Activated CD4-positive, alpha-beta T cell treated with anti-CD3 and anti-CD28 coated beads, Interleukin-10, Interleukin-2, amounts not matched to agents 100 ng/mL and 50 ng/mL, durations not matched to agents 16 hours and 8 hours (primary cell): ENCODE measurements at regions not wholly inside any gene's neighbourhood (a gene's known extent, or its start where the extent isn't known, plus 50 kb on each side); places are given as distances from the start of the nearest gene placed in this dataset.
A peak's percentile ranks its signal among the peaks of the same experiment; 100 is the strongest.

Experiments
- DNase-seq: peaks from one replicate; pipeline ENCODE4 v3.0.0-alpha.2; 2020

GRCh38 chr3:159887911-159888310 lies 100.7 kb upstream of the IL12A start:
- DNase-seq = no peak

DNA sequence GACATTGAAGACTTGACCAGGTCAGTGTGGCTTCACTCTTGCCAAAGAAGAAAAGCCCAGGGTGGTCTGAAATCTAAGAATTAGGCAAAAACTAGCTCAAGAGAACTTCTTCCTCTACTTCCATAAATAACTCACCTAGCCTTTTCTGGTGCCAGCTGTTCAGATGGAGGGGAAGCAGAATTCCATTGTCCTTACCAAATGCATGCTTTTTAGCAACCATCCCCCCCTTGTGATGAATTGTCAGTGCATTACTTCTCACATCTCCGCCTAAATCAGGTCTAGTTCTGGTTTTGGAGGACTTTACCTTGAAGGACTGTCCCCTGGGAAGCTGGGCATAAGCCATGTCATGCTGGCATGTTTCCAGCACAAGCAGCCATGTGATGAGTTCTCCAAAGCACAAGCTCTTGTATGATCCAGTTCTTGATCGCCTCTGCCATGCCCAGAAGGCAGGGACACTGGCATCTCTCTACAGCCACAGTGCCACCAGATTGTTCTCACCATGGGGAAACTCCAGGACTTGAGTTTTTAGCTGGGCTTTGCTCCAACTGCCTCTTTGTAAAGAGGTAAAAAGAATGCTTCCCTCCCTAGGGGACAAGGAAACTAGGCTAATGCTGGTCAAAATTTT lies 96.4 kb upstream of the IL12A start:
- no peak for DNase-seq

DNA sequence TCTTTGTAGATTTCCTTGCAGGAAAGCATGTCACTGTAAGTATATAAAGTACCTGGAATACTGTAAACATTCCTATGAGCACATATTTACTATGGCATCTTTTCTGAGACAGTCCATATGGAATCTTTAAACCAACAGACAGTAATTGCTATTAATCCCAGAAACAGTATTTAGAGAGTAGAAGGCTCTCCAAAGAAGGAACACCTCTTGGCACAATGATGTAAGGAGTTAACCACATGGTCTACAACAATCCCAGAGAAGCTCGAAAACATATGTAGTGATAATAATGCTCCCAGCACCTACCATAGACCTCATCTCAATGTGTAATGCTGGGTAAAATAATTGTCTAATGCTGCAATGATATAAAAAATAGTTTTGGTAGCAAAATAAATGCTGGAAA lies 95.8 kb upstream of the IL12A start:
- DNase-seq = no peak

GRCh38 chr3:159894386-159894785 lies 94.2 kb upstream of the IL12A start:
- no peak for DNase-seq

GRCh38 chr3:159895430-159895829 lies 93.2 kb upstream of the IL12A start:
- DNase-seq = no peak

DNA sequence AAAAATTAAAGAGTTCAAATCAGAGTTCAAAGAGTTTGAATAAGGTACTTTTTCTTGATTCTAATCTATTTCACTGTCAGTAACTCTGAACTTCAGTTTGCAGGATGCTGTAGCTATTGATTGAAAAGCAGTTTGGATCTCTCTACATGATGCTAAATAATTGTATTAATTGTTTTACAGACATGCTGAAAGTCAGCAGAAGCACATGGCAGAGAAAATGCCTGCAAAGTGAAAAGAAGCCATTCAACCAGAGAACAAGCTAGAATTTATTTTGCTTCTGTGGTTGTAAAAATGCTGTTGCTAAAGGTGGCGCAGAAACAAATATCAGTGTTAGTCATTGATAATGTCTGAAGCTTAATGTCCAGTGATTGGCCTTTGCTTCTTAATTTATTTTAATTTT lies 92.1 kb upstream of the IL12A start:
- no peak for DNase-seq

GRCh38 chr3:159897331-159898075 lies 91.1 kb upstream of the IL12A start:
- no peak for DNase-seq

DNA sequence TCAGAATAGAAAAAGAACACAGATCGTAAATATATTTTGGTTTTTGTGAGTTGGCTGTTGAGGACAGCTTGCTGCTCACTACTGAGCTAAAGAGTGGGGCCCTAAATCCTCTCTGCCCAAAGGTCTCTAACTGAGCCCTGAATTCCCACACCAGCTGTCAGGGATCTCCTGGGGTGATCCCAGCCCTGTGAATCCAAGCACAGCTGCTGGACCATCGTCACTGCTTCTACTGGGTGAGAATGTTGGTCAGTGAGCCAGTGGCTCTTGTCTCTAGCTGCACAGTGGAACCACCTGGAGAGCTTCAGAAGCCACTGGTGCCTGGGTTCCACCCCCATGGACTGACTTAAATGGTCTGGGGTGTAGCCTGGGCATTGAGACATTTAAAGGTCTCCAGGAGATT lies 90.5 kb upstream of the IL12A start:
- no peak for DNase-seq

GRCh38 chr3:159899166-159899565 lies 89.5 kb upstream of the IL12A start:
- DNase-seq = no peak

DNA sequence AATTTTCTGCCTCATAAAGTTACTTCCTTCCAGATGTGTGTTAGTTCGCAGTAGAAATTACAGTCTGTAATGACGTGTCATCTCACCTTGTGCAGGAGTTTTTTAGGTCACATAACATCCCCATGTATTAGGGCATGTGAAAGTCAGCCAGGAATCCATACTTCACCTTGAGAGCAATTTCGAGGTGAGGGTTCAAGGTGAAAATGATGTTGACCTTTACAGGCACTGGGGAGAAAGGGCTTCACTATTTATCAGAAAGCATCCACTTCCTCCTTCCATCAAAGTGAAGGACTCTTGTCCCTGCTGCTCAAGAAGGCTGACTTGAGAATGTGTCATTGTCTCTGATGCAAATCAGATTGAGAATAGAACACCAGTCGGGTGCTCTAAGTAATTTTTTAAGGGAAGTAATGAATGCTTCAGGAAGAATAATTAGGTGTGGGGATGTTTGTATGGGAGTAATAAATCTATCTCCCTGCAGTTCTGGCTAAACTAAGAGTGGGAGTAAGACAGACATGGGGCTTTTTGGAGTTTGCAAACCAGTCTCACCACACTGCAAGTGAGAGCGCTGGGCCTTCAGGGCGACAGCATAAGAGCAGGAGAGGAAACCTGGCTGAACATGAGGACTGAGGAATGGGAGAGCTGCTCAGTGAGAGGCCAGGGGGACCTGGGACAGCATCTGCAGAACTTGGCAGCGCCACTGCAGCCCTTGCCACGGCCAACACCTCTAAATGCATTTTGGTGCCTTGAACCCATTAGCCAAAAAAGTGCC lies 85.9 kb upstream of the IL12A start:
- DNase-seq = no peak

- DNase-seq = no peak
These were observed 84.2 kb upstream of the IL12A start for GRCh38 chr3:159904455-159904854.

- DNase-seq = no peak
These were observed 83.7 kb upstream of the IL12A start for GRCh38 chr3:159904911-159905310.

- DNase-seq = no peak
These were observed 80.8 kb upstream of the IL12A start for GRCh38 chr3:159907828-159908227.

- DNase-seq = peak; percentile 39
These were observed 77.5 kb upstream of the IL12A start for GRCh38 chr3:159910991-159911663.

DNA sequence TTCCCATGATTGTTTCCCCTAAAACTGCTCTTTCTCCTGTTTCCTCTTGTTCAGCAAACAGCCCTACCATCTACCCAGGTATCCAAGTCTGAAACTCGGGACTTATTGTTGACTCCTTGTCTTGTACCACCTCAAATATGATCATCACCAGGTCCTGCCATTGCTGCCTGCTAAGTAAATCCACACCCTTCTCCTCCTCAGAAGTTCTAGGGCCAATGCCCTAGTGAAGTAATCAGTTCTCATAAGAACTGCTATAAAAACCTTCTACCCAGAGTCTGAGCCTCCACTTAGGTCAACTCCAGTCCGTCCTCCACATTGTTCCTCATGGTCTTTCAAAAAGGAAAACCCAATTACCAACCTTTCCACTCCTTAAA lies 77.0 kb upstream of the IL12A start:
- no peak for DNase-seq

DNA sequence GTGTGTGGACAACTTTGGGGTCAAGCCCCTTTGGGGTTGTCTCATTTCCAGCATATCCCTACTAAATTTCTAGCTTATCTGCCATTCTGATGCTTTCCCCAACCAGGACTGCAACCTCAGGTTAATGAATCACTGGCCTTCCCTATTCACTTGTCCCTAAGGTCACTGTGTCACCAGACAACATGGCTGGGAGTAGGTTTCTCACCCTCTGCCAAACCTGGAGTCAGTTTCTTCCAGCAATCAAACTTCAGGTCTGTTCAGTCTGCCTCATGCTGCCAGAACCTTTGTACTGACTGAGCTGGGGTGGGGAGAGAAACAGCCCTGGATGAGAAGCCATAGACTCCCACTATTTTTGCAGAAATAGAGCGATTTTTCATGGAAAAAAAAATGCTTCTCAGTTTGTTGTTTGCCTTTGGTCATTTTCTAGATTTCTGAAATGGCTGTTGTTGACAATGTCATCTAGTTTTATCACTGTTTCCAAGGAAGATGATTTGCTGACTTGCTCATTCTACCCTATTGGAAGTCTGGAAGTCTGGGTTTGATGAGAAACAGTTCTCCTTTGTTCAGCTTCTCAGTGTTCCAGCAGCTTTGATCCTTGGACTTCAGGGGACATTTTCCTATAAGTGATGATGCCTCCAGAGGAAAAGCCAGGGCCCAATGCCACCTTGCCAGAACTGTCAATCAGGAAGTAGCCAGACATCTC lies 74.8 kb upstream of the IL12A start:
- no peak for DNase-seq

DNA sequence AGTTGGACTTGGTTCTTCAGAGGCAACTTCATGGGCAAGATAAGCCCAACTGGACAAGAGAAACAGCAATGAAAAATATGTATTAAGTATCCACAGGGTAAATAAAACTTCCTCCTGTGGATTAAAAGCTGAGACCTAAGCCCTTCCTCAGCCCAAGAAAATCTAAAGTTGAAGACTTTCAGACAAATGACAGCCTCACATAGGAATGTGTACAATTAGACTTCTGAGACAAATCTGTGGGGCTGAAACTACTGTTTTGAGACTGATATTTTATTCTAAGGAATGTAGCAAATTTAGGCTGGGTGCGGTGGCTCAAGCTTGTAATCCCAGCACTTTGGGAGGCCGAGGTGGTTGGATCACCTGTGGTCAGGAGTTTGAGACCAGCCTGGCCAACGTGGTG lies 74.2 kb upstream of the IL12A start:
- no peak for DNase-seq

DNA sequence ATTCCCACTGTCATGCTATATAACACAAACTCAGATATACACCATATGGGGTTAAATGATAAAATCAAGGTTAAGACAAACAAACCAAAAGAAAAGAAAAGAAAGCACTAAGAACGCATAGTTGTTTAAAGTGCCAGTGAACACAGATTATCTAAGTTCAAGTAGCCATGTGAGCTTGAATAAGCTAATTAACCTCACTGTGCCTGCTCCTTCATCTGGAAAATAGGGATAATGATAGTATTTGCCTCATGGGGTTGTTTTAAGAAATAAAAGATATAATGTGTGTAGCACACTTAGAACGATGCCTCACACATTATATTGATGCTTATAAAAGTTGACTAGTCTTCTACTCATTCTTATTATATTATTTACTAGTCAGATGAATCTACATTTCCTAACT lies 72.6 kb upstream of the IL12A start:
- no peak for DNase-seq

GRCh38 chr3:159917141-159917540 lies 71.5 kb upstream of the IL12A start:
- no peak for DNase-seq

GRCh38 chr3:159919873-159920272 lies 68.8 kb upstream of the IL12A start:
- peak; percentile 19 for DNase-seq

DNA sequence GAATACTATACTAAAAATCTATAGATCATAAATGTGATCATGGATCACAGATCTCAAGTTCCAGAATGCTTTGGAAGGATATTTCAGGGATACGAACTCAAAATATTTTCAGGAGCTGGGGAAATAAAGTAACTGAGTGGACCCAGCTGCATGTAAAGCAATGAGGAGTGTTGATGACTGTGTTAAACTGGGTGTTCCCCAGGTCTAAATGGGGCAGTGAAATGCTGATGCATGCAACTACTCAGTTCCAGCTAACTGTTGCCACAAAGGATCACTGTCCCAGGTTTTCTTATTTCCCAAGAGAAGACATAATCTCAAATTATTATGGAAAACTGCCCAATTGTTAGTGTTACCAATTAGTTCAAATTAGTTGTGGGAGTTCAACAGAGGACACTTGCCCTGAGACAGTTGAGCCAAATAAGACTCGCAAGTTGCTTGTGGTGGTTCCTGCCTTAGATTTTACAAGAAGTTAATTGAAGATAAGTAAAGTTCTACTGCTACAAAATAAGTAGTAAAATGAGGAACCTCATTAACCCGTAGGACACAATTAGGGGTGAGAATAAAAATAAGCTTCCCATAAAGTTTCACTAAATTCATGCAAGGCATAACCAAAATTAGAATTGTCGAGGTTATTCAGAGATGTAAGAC lies 66.3 kb upstream of the IL12A start:
- no peak for DNase-seq

- no peak for DNase-seq
These were observed 65.7 kb upstream of the IL12A start for GRCh38 chr3:159922861-159923312.
